LNCaP clone FGC (cell line): ENCODE measurements at regions not wholly inside any gene's neighbourhood (a gene's known extent, or its start where the extent isn't known, plus 50 kb on each side); places are given as distances from the start of the nearest gene placed in this dataset.

ENCODE experiments used
- DNase-seq: peaks from one replicate; pipeline ENCODE4 v3.0.0-alpha.2; 2011; ENCODE audit warnings: low read depth
- H3K4me3 ChIP-seq: 2 replicates; pipeline ENCODE4 v1.5.1; 2011; ENCODE audit warnings: mild to moderate bottlenecking, low read depth, low read length, control low read depth
- CTCF ChIP-seq: IDR thresholded peaks from 2 replicates; pipeline ENCODE4 v1.5.1; 2012; ENCODE audit warnings: mild to moderate bottlenecking; ENCODE audit not compliant: control insufficient read depth, insufficient read depth; ENCODE audit errors: extremely low read depth

- TF ChIP-seq CTCF, result no peak
- DNase-seq, result no peak
- no peak overlapping the region for H3K4me3 ChIP-seq
Measured at GRCh38 chr1:81529014-81529413, 271.7 kb upstream of the ADGRL2 start.

GRCh38 chr1:81525085-81525484 lies 275.6 kb upstream of the ADGRL2 start:
- H3K4me3 ChIP-seq, result no peak overlapping the region
- no peak for DNase-seq
- no peak for TF ChIP-seq CTCF

GRCh38 chr1:81519987-81520386 lies 280.7 kb upstream of the ADGRL2 start:
- TF ChIP-seq CTCF, result no peak
- no peak overlapping the region for H3K4me3 ChIP-seq
- no peak for DNase-seq

- DNase-seq, result peak; percentile 35
- no peak overlapping the region for H3K4me3 ChIP-seq
- no peak for TF ChIP-seq CTCF
Measured at GRCh38 chr1:81517987-81518386, 282.7 kb upstream of the ADGRL2 start.

GRCh38 chr1:81513796-81514354 lies 286.9 kb upstream of the ADGRL2 start:
- DNase-seq, result no peak
- no peak overlapping the region for H3K4me3 ChIP-seq
- TF ChIP-seq CTCF, result no peak

GRCh38 chr1:81512252-81513003 lies 288.3 kb upstream of the ADGRL2 start:
- no peak overlapping the region for H3K4me3 ChIP-seq
- no peak for DNase-seq
- no peak for TF ChIP-seq CTCF

GRCh38 chr1:81511281-81511680 lies 289.5 kb upstream of the ADGRL2 start:
- TF ChIP-seq CTCF, result no peak
- no peak overlapping the region for H3K4me3 ChIP-seq
- no peak for DNase-seq
